HK-2 (cell line): ENCODE measurements at regions not wholly inside any gene's neighbourhood (a gene's known extent, or its start where the extent isn't known, plus 50 kb on each side); places are given as distances from the start of the nearest gene placed in this dataset.
"Not testable (repeated sequence)": the region's sequence is repeated elsewhere in the genome, so short reads cannot be mapped to it uniquely, and the experiment has no call there.

Experiments used
- DNase-seq: peaks from one replicate; pipeline ENCODE4 v3.0.0-alpha.2; 2018; ENCODE audit not compliant: unreplicated experiment

DNA sequence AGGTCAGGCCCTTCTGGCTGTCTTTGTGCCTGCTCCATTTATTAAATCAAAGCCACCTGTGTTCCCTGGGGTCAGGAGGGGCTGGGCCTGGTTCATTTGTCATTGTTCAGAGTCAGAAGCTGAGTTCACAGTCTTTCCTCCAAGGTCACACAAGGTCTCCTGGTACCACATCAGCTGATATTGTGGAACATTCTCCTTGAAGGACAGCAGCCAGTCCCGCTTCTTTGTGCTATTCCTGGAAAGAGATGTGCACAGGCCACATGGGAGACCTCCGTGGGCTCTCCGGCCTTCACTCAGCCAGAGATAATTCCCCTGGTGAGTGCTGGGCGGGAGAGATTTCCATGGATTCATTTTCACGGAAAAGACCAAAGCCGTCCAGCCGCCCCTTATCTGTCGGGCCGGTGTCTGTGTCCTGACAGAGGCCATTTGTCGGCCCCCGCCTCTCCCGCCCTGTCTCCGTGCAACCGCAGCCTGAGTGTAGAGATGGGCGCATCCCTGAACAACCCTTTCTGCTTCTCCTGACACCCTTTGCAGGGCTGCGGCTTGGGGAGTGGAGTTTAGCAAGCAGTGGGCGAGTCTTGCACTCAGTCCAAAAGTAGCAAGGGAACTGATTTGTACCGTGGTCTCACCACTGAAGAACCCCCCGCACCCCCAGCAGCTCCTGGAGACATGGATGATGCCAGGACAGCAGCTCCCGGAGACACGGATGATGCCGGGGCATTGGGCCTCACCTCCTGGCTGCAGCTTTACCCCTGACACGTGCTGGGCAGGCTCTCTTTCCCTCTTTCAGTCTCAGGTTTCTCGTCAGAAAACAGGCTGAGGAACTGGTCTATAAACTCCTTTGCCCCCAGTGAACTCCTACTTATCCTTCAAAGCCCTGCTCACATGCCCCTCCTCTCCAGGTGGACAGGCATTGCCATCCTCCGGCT lies 198.4 kb downstream of the LAT start:
- not testable (repeated sequence) for DNase-seq

DNA sequence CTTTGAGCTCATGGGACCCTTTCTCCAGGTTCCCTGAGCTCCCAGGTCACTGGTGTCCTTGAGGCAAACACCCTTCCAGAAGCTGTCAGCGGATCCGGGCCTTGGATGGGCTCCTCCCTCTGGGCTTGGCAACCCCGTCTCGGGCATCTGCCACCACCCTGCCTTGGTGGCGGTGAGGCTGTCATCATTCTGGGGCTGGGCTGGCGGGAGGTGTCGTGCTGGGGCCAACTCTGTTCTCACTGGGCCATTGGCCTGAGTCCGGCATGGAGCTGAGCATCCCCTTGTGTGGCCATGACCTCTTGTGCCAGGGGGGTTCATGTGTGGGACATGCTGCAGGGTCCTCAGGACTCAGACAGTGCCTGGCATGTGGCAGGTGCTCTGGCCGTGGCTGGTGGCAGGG lies 197.6 kb downstream of the LAT start:
- no peak for DNase-seq

- not testable (repeated sequence) for DNase-seq
These were observed 197.1 kb downstream of the LAT start for GRCh38 chr16:29181921-29182411.

DNA sequence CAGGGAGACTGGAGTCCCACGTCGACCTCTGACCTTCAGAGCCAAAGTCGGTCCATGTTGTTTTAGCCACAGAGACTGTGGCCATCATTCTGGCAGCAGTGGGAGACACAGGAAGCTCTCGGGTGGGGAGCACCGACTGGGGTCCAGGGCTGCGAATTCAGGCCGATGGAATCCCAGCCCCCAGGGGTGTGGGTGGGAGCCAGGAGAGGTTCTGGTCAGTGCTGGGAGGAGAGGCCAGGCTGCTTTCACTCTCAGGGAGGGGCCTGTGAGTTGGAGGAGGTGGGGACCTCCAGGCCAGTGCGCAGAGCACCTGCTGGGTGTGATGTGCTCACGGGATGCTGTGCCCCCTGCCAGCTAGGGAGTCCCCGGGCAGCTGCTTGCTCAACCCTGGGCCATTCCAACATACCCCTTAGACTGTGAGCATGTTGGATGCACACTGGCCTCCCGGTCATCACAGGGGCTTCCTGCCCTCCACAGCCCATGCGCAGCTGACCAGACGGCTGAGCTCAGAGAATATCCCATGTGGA lies 196.5 kb downstream of the LAT start:
- DNase-seq = not testable (repeated sequence)

DNA sequence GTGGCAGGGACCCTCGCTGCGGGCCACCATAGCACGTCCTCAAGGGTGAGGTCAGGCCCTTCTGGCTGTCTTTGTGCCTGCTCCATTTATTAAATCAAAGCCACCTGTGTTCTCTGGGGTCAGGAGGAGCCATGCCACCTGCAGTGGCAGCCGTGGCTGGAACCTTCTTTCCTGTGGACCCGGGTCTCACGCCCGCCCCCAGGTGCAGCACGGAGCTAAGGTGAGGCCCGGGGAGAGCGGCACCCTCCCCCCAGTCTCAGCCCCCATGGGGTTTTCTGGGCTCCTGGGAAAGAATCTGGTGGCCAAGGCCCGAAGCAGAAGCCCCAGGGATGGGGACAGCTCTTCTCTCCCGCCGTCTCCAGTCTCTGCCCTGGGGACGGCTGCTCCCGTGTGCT lies 195.4 kb downstream of the LAT start:
- DNase-seq = not testable (repeated sequence)

GRCh38 chr16:29179401-29180205 lies 194.8 kb downstream of the LAT start:
- not testable (repeated sequence) for DNase-seq

GRCh38 chr16:29177888-29178726 lies 193.3 kb downstream of the LAT start:
- DNase-seq = not testable (repeated sequence)

DNA sequence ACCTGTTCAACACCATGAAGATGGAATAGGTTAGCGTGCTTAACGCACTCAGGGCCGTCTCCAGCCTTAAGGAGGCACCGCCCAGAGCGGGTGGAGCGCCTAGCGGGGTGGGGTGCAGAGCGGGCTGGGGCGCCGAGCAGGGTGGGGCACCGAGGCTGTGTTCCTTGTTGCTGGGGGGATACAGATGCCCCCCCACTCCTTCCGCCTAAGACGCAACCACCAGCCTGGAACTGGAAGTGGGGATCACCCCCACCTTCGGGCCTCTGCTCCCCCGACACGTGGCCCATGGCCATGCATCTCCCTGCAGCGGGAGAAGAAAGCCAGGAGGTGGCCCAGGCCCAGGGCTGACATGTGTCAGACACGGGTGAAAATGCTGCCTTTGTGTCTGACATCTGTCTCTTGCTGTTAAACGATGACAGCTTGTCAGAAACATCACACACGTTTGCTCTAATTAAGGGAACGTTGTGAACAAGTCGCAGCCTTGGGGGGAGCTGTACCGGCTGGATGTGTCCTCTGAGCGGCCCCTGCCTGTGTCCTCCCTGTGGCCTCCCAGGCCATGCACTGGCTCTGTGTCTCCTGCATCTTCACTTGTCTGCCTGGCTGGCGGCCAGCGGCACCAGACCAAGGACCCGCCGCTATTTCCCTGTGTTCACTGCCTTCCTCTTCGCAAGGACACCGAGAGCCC lies 192.5 kb downstream of the LAT start:
- DNase-seq = not testable (repeated sequence)

DNA sequence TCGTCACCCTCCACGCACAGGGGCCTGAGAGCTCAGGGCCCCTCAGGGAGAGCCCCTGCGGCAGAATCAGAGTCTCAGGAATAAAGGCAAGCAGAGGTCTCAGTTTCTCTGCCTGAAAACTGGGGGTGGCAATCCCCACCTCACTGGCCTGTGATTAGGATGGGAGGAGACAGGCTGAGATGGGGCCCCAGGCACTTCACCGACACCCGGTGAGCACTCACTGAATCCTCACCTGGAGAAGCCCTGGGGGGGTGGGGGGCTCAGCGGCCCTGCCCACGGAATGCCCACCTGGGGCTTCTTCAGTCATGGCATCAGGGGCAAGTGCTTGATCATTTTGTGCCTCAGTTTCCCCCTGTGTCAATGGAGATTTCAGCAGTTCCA lies 192.0 kb downstream of the LAT start:
- not testable (repeated sequence) for DNase-seq

DNA sequence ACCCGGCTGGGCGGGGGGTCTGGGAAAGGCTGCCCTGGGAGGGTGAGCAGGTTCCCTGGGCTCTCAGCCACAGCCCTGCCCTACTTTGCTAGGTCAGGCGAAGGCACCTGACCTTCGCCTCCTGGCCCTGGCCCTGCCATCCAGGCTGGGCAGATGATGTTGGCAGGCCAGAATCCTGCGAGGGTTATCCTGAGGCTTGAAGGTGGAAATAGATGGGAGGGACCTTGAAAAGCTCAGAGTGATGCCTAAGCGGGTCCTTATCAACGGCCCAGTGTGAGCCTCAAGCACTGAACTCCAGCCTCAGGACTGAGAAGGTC lies 191.3 kb downstream of the LAT start:
- not testable (repeated sequence) for DNase-seq

DNA sequence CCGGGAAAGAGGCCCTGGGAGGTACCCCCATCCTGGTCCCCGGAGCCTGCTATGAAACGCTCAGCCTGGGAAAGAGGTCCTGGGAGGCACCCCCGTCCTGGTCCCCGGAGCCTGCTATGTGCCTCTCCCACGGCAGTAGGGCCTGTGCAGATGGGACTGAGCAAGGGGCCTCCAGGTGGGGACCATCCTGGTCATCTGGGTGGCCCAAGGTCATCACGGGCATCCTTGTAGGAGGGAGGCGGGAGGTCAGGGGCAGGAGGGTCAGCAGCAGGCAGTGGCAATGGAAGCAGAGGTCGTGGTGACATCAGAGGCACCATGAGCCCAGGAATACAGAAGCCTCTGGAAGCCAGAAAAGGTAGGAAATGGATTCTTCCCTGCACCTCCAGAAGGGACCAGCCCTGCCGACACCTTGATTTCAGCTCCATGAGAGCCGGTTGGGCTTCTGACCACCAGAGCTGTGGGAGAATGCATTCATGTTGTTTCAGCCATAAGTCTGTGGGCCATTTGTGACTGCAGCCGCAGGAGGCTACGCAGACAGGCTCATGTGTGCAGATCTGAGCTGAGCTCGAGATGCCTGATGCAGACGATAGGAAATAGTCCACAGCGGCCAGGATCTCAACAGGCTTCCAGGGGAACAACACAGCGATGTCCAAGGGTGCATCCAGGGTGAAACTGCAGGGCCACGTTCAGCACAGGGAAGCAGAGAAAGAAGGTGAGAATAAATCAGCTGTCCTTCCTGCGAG lies 190.7 kb downstream of the LAT start:
- not testable (repeated sequence) for DNase-seq

DNA sequence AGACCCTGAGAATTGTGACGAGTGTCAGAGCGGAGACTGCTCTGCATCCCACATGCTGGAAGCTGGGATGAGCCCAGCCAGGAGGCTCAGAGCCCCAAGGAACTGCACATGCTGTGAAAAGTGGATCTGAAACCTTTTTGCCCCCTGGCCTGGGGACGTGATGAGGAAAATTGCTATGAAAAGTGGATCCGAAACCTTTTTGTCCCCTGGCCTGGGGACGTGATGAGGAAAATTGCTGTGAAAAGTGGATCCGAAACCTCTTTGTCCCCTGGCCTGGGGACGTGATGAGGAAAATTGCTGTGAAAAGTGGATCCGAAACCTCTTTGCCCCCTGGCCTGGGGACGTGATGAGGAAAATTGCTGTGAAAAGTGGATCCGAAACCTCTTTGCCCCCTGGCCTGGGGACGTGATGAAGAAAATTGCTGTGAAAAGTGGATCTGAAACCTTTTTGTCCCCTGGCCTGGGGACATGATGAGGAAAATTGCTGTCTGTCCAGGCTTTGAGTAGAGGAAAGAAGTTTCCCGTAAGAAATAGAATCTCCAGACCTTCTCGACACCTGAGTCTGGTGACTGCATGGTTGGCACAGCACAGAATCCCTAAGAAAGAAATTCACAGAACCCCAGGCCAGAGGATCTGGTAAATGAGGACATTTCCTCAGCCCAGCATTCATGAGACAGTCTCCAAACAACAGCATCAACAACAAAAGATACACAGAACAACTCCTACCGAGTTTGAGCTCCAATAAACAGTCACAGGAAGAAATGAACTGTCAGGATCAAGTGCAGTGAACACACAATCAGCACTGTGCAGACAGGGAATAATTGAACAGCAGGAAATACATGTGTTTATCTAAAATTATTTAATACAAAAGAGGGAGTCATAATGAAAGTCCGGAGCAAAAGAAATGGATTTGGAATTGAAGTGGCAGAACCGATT lies 188.8 kb downstream of the LAT start:
- not testable (repeated sequence) for DNase-seq

DNA sequence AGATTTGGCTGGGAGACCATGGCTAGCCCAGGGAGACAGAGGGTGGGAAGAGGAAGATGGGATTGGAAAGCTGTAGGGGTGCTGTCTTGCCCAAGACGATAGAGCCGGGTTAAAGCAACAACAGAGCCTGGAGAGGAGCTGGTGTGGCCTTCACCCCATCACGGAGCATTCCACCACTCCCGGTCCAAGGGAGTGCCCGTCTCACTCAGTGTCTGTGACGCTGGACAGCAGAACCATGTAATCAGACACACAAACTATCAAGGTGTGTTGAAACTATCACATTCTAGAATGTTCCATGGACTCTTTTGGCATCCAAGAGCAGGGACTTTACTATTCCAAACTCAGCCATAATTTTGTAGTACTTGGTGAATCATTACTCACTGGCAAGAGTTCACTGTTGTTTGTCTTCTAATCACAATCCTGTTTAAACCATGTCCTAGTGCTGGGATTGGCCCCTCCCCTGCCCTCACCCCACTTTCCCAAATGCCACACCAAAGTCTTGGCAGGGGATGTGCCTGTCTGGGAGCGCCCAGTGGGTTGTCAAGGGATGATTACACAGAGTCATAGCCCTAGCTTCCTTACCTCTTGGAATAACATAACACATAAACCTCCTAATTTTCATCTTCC lies 187.4 kb downstream of the LAT start:
- not testable (repeated sequence) for DNase-seq

- not testable (repeated sequence) for DNase-seq
These were observed 186.4 kb downstream of the LAT start for GRCh38 chr16:29171296-29171695.

GRCh38 chr16:29170393-29171119 lies 185.7 kb downstream of the LAT start:
- DNase-seq = not testable (repeated sequence)

- DNase-seq = not testable (repeated sequence)
These were observed 184.6 kb downstream of the LAT start for GRCh38 chr16:29169295-29169994.
